ENCODE measurements at regions not wholly inside any gene's neighbourhood (a gene's known extent, or its start where the extent isn't known, plus 50 kb on each side); places are given as distances from the start of the nearest gene placed in this dataset.

DNA sequence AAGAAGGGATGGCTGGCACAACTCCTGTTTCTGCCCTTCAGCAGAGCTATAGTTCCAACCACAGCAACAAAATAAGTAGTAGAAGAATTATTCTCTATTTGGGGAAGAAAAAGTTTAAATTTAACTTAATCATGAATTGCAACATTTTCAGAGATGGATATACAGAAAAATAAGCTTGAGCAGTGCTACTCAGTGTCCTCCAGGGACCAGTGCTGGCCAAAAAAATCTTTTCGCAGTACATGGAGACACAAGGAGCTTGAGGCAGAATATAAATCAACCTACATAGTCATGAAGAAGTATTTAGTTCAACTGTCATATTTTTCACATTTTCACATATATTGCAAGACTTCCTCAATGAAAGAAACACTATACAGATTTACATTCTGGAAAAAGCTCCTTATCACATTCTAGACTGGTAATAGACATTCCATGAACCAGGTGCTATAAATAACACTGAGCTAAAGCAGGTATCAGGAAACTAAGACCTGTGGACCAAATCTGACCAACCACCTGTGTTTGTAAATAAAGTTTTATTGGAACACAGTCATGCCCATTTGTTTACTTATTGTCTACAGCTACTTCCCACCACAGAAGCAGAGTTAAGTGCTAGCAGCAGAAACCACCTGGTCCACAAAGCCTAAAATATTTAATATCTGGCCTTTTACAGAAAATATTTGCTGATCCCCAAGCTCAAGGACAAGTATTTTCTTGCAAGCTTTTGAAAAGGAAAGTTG lies 101.9 kb downstream of the RGS21 start:
- TF ChIP-seq, protein P1, sequence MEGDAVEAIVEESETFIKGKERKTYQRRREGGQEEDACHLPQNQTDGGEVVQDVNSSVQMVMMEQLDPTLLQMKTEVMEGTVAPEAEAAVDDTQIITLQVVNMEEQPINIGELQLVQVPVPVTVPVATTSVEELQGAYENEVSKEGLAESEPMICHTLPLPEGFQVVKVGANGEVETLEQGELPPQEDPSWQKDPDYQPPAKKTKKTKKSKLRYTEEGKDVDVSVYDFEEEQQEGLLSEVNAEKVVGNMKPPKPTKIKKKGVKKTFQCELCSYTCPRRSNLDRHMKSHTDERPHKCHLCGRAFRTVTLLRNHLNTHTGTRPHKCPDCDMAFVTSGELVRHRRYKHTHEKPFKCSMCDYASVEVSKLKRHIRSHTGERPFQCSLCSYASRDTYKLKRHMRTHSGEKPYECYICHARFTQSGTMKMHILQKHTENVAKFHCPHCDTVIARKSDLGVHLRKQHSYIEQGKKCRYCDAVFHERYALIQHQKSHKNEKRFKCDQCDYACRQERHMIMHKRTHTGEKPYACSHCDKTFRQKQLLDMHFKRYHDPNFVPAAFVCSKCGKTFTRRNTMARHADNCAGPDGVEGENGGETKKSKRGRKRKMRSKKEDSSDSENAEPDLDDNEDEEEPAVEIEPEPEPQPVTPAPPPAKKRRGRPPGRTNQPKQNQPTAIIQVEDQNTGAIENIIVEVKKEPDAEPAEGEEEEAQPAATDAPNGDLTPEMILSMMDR (IDR thresholded peaks at IDR 0.05), result no peak
- TF ChIP-seq POLR2A (IDR thresholded peaks at IDR 0.05), result no peak
